ENCODE measurements at regions not wholly inside any gene's neighbourhood (a gene's known extent, or its start where the extent isn't known, plus 50 kb on each side); places are given as distances from the start of the nearest gene placed in this dataset.

- no CpG with 5 or more reads among the region's 9 CpGs for WGBS, 2 experiments (ENCODE audit: extremely low coverage in 2 of 2, insufficient read length in 1 of 2)
- Histone ChIP-seq H3K56ac (ENCODE audit: extremely low read depth, insufficient read depth, low read length) (no peak overlapping the region), H3K23ac (ENCODE audit: low read depth, low read length) (no peak overlapping the region), H2AK5ac (ENCODE audit: low read depth, low read length) (no peak overlapping the region), H4K5ac (ENCODE audit: low read depth, low read length) (no peak overlapping the region), H3K4me2 (ENCODE audit: low read depth, low read length) (no peak overlapping the region), H2BK15ac (ENCODE audit: low read depth, low read length) (no peak overlapping the region), H3K9ac (ENCODE audit: low read depth, low read length) (no peak overlapping the region), H3K9me1 (ENCODE audit: insufficient read depth, low read length) (no peaks in the 10 kb centered on the region), H3K36me3 (ENCODE audit: control insufficient read depth, insufficient read depth, low read length) (no peaks in the 10 kb centered on the region), H3K79me1 (ENCODE audit: low read depth in 1 of 2, low read length in 2 of 2) (no peaks in the 10 kb centered on the region), H2AK9ac (replicated peaks; ENCODE audit: low read depth, low read length, poor library complexity) (peak overlapping the region; percentile 9), H3K9me3 (ENCODE audit: control insufficient read depth, insufficient read depth, low read length) (peaks cover 3% of the 10 kb centered on the region; the same call in 1 of the 2 replicates), H2BK20ac (ENCODE audit: low read depth, low read length) (no peak overlapping the region), H3K18ac (ENCODE audit: low read depth, low read length) (no peak overlapping the region), H3K4me1 (ENCODE audit: control insufficient read depth, insufficient read depth, low read length) (no peaks in the 10 kb centered on the region), H3K14ac (replicated peaks; ENCODE audit: low read depth, low read length) (no peak overlapping the region), H3K27me3 (ENCODE audit: control insufficient read depth, insufficient read depth, low read length) (no peaks in the 10 kb centered on the region), H2BK120ac (ENCODE audit: low read depth, low read length) (no peak overlapping the region), H2AFZ (replicated peaks; ENCODE audit: low read length, poor library complexity) (no peak overlapping the region), H4K20me1 (ENCODE audit: insufficient read depth, low read length) (no peaks in the 10 kb centered on the region), H3K27ac (ENCODE audit: insufficient read depth, low read length) (no peak overlapping the region), H4K91ac (ENCODE audit: insufficient read depth, low read depth, low read length) (no peak overlapping the region), H3K4me3 (ENCODE audit: insufficient read depth, low read depth, low read length) (no peak overlapping the region), H4K8ac (ENCODE audit: low read depth in 2 of 2, low read length in 2 of 2) (no peak overlapping the region), H2BK5ac (ENCODE audit: low read depth, low read length, poor library complexity, severe bottlenecking) (no peak overlapping the region), H3K4ac (ENCODE audit: low read depth, low read length) (no peak overlapping the region)
- ATAC-seq (ENCODE audit: low read depth) (no peak), DNase-seq (no peak)
- intact Hi-C loops (cut with micrococcal nuclease): no loop called here
- peak; percentile 56; the same call in 1 of the 2 replicates for TF ChIP-seq NFE2L2 (IDR thresholded peaks at IDR 0.05; ENCODE audit: low read depth, low read length)
- TF ChIP-seq BHLHE40 (IDR thresholded peaks at IDR 0.05; ENCODE audit: low read depth, low read length): no peak
- ChIA-PET CTCF (no interaction called here), POLR2A (ENCODE audit: unreplicated experiment) (no interaction called here)
- BruUV-seq (replicated peaks): no TSS peak
- in situ Hi-C loops (cut with MboI; ENCODE audit: low sequenced_read_pairs): no loop called here
- dilution Hi-C loops (cut with HindIII; ENCODE audit: low sequenced_read_pairs, unreplicated experiment): no loop called here
Observed at GRCh38 chr17:33968350-33969044, 286.6 kb upstream of the CCL2 start.

Data from IMR-90 (cell line).